GM18505 (cell line): ENCODE measurements at regions not wholly inside any gene's neighbourhood (a gene's known extent, or its start where the extent isn't known, plus 50 kb on each side); places are given as distances from the start of the nearest gene placed in this dataset.

Experiments used
- ATAC-seq: cut with Tn5 transposase; IDR thresholded peaks from one replicate; pipeline ENCODE4 v1.9.1; 2021; ENCODE audit not compliant: unreplicated experiment
- POLR2A ChIP-seq: IDR thresholded peaks from 4 replicates; pipeline ENCODE4 v1.6.1; 2011; ENCODE audit warnings: borderline replicate concordance; ENCODE audit not compliant: insufficient read depth, insufficient read length; ENCODE audit errors: extremely low read depth

GRCh38 chr21:35426897-35427296 is 377.8 kb upstream of the RUNX1 start:
- TF ChIP-seq POLR2A: no peak
- no peak for ATAC-seq

DNA sequence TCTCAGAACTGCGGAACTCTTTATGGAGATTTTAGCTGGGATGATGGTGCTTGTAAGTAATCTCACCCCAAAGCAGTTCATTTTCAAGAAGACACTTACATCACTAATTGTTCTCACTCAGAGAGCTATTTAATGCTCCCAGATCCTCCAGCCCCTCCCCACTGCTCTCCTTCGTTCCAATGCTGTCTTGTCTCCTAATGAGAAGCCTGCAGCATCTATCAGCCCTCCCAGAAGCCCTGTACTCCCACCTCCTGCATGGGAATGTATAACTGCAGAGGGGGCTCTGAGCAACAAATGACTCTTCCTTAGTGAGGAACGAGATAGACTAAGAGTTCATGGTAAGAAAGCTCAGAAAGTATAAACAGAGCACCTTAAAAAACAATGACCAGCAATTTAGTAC is 377.4 kb upstream of the RUNX1 start:
- ATAC-seq: no peak
- TF ChIP-seq POLR2A: no peak

- no peak for ATAC-seq
- no peak for TF ChIP-seq POLR2A
Measured at GRCh38 chr21:35424122-35424521, 375.0 kb upstream of the RUNX1 start.

DNA sequence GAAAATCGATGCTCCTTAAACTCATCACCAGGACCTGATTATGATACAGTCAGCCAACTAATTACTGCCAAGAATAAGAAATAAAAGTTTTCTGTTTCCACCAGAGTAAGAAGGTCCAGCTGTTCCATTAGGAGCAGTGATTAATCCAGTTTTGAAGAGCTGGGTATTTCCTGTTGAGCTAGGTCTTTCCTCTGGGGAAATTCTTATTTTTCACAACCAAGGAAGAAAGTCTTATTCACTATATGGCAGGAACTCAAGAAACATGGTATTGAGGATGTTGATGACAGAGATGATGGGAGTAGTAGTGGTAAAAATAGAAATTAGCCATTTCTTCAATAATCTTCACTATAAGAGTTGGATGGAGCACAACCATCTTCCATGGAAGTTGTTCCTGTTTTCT is 374.6 kb upstream of the RUNX1 start:
- no peak for TF ChIP-seq POLR2A
- no peak for ATAC-seq

GRCh38 chr21:35422011-35422410 is 372.9 kb upstream of the RUNX1 start:
- no peak for ATAC-seq
- no peak for TF ChIP-seq POLR2A

GRCh38 chr21:35421221-35421620 is 372.1 kb upstream of the RUNX1 start:
- TF ChIP-seq POLR2A: no peak
- ATAC-seq: no peak

DNA sequence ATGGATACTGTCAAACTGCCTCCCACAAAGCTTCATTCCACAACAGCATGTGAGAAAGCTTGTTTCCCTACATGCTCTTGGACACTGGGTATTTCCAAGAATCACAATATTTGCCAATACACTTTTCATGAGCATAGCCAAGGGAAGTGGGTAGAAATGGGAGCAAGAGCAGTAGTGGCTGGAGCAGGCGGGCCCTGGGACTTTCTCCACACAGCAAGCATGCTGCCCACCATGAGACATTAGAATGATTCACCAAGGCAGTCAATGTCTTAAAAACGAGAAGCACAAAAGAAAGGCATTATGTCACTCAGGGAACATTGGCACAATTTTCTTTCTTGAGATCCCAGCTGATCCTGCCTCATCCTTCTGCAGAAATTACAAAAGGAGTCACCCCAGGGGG is 371.6 kb upstream of the RUNX1 start:
- no peak for TF ChIP-seq POLR2A
- no peak for ATAC-seq

DNA sequence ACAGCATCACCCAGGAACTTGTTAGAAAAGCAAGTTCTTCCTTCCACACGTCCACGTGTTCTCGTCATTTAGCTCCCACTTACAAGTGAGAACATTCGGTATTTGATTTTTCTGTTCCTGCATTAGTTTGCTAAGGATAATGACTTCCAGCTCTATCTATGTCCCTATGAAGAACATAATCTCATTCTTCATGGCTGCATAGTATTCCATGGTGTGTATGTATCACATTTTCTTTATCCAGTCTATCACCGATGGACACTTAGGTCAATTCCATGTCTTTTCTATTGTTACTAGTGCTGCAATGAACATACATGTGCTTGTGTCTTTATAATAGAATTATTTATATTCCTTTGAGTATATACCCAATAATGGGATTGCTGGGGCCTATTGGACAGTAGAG is 368.7 kb upstream of the RUNX1 start:
- ATAC-seq: no peak
- no peak for TF ChIP-seq POLR2A

DNA sequence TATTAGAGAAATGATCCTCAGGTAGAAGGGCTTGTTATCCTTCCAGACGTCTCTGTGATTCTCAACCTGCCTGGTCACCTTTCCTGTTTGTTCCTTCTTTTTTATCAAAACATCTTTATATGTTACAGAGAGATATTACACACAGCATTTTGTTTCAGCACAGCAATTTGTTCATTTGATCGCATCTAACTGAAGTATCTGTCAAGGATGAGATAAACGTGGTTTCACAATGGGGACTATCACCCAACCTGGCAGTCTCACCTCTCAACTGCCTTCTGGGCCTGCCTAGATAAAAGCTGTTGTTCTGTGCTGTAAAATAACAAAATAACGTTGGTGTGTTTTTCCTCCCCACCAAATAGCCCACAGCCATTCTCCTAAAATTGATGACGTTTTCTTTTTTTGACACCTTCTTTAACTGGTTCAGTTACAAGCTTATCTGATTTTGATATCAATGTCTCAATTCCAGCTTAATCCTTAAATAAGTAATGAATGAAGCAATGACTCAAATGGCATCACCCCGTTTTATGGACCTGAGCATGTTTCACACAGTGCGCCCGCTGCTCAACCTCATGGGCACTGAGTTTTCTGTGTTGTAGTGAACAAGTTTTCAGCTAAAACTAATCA is 367.9 kb upstream of the RUNX1 start:
- no peak for ATAC-seq
- TF ChIP-seq POLR2A: no peak

- ATAC-seq: no peak
- no peak for TF ChIP-seq POLR2A
Measured at GRCh38 chr21:35414507-35415139, 365.5 kb upstream of the RUNX1 start.

DNA sequence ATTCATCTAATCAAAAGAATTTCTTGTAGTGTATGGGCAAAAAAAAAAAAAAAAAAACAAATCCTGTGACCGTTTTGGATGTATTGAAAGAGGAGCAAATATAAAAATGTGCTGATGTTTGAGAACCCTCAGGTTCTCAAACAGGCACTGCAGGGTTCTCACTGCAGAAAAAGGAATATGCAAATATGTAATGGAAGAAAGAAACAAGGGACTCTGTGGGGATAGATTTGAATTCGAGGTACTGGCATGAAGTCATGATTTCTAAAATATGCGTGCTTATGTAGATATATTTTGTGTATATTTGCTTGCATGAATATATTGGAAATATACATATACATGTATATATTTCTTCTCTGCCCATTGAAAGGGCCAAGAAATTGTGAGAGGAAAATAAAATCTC is 365.0 kb upstream of the RUNX1 start:
- no peak for ATAC-seq
- no peak for TF ChIP-seq POLR2A

DNA sequence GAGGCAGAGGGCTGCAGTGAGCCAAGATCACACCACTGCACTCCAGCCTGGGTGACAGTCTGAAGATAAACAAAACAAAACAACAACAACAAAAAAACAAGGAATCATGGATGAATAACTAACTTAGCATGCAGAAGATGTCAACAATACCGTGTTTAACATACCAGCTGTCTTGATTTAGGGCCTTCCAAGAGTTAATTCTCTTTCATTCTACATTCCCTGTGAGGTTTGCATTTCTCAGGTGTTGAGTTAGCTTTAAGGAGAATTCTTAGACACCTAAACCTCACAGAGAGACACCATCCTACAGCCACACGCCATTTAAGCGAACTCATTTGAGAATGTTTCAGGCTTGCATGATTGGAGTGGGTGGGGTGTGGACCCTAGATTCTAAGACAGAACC is 363.1 kb upstream of the RUNX1 start:
- TF ChIP-seq POLR2A: no peak
- ATAC-seq: no peak

- no peak for ATAC-seq
- no peak for TF ChIP-seq POLR2A
Measured at GRCh38 chr21:35411434-35411833, 362.3 kb upstream of the RUNX1 start.

- TF ChIP-seq POLR2A: no peak
- no peak for ATAC-seq
Measured at GRCh38 chr21:35410656-35411055, 361.6 kb upstream of the RUNX1 start.
